Glutamatergic neuron (in vitro differentiated cells): ENCODE measurements at regions not wholly inside any gene's neighbourhood (a gene's known extent, or its start where the extent isn't known, plus 50 kb on each side); places are given as distances from the start of the nearest gene placed in this dataset.
"Not testable (repeated sequence)": the region's sequence is repeated elsewhere in the genome, so short reads cannot be mapped to it uniquely, and the experiment has no call there.

Source experiments
- DNase-seq: peaks from one replicate; pipeline ENCODE4 v3.0.0; 2022
- H3K27ac Mint-ChIP-seq: one replicate; pipeline ENCODE4 v1.8.0; 2020; ENCODE audit warnings: mild to moderate bottlenecking, mixed read lengths, inconsistent platforms; ENCODE audit not compliant: unreplicated experiment
- H3K27me3 Mint-ChIP-seq: one replicate; pipeline ENCODE4 v1.8.0; 2020; ENCODE audit warnings: mild to moderate bottlenecking, moderate library complexity, mixed read lengths, inconsistent platforms; ENCODE audit not compliant: unreplicated experiment
- H3K36me3 Mint-ChIP-seq: one replicate; pipeline ENCODE4 v1.8.0; 2020; ENCODE audit warnings: mild to moderate bottlenecking, mixed read lengths, inconsistent platforms; ENCODE audit not compliant: unreplicated experiment
- H3K4me1 Mint-ChIP-seq: one replicate; pipeline ENCODE4 v1.8.0; 2020; ENCODE audit warnings: mild to moderate bottlenecking, low read depth, mixed read lengths, inconsistent platforms; ENCODE audit not compliant: unreplicated experiment
- H3K4me3 Mint-ChIP-seq: one replicate; pipeline ENCODE4 v1.8.0; 2020; ENCODE audit warnings: mild to moderate bottlenecking, mixed read lengths, inconsistent platforms; ENCODE audit not compliant: unreplicated experiment
- H3K9me3 Mint-ChIP-seq: one replicate; pipeline ENCODE4 v1.8.0; 2020; ENCODE audit warnings: mild to moderate bottlenecking, moderate library complexity, mixed read lengths, inconsistent platforms; ENCODE audit not compliant: unreplicated experiment
- TF ChIP-seq, protein P1 (sequence below): fragments of 200-600 bp; sonication (generic); IDR thresholded peaks from one replicate; pipeline ENCODE4 v1.5.0; 2021; ENCODE audit not compliant: partially characterized antibody, unreplicated experiment

DNA sequence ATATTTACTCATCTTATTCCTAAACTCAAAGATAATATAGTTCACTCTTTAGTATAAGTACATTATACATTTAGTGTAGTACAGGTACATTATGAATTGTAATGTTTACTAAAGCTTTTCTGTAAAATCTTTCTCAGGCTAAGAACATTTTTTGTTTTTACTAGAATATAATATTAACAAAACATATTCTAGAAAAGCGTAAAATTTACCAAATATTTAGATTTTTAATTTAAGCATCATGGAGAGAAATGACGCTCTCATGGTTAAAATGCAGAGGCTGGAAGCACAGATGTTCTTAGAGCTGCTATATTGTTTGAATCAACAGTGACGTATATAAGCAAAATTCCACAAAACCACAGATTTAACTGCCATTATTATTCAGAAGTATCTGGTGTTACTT is 54.7 kb upstream of the NBPF15 start:
- H3K27ac Mint-ChIP-seq = not testable (repeated sequence)

DNA sequence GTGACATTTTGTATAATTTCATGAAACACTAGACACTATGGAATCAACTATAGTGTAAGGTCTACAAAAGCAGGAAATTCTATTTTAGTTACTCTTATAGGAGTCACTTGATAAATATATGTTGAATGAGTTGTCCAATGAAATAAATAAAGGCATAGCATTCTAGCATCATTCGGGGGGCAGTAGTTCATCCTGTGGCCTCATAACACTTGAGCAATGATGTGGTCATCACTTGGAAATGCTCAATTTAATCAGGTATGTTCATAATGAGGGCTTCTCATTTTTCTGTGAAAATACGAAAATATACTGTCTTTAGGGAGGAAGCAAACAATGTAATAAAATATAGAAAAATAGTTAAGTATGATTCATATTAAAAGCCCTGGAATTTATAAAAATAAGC is 55.4 kb upstream of the NBPF15 start:
- H3K36me3 Mint-ChIP-seq, H3K4me3 Mint-ChIP-seq, H3K27me3 Mint-ChIP-seq, DNase-seq, H3K9me3 Mint-ChIP-seq, H3K4me1 Mint-ChIP-seq, H3K27ac Mint-ChIP-seq: not testable (repeated sequence)

More for the DNA sequence above, 54.7 kb upstream of the NBPF15 start:
- H3K36me3 Mint-ChIP-seq, H3K9me3 Mint-ChIP-seq, H3K27me3 Mint-ChIP-seq, H3K4me1 Mint-ChIP-seq, DNase-seq, H3K4me3 Mint-ChIP-seq: not testable (repeated sequence)

DNA sequence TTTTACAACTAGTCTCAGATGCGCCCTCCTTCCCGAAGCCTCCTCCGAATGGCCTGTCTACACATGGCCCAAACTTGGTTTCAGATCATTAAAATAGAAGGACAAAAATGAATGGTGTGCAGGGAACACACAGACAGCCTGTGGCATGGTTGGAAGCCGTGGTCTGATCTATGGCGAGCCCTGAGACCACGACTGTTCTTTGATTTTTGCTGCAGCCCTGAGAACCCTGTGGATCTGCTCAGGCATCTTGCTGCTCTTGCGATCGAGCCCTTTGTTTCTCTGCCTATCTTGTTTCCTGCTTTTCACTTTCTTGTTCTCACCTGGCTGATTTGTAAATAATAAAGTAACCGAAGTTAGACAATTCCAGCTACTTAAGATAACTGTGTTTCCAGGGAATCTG is 57.0 kb upstream of the NBPF15 start:
- H3K4me1 Mint-ChIP-seq, H3K36me3 Mint-ChIP-seq, H3K27ac Mint-ChIP-seq, H3K9me3 Mint-ChIP-seq, H3K4me3 Mint-ChIP-seq, DNase-seq, H3K27me3 Mint-ChIP-seq: not testable (repeated sequence)

DNA sequence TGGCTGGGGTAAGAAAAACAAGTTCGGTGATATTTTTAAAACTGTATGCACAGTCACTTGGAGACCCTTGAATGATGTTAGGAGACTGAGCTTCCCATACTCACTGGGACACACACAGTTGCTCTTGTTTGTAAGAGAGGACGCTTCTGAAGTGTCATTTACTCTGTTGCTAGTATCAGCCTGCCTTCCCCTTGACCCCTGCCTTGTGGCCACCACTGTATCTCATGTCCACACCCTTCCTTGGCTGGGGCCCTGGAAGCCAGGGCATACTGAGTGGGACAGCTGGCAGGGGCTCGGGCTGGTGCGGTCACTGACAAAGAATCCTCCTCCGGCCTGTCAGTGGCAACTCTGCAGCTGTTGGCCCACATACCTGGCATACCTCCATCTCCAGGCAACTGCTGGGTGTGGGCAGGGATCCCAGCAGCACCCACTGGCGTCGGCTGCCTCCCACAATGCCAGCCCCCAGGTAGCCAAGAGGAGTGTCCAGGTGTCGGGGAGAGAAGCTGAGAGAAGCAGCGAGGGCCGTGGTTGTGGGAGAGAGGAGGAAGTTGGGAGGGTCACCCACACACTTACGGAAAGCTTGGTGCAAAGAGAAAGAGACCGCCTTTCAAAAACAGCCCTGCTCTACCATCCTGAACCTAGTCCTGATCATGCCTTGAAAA is 58.2 kb upstream of the NBPF15 start:
- not testable (repeated sequence) for DNase-seq, H3K36me3 Mint-ChIP-seq, H3K27ac Mint-ChIP-seq, H3K4me3 Mint-ChIP-seq, H3K27me3 Mint-ChIP-seq, H3K4me1 Mint-ChIP-seq, H3K9me3 Mint-ChIP-seq

DNA sequence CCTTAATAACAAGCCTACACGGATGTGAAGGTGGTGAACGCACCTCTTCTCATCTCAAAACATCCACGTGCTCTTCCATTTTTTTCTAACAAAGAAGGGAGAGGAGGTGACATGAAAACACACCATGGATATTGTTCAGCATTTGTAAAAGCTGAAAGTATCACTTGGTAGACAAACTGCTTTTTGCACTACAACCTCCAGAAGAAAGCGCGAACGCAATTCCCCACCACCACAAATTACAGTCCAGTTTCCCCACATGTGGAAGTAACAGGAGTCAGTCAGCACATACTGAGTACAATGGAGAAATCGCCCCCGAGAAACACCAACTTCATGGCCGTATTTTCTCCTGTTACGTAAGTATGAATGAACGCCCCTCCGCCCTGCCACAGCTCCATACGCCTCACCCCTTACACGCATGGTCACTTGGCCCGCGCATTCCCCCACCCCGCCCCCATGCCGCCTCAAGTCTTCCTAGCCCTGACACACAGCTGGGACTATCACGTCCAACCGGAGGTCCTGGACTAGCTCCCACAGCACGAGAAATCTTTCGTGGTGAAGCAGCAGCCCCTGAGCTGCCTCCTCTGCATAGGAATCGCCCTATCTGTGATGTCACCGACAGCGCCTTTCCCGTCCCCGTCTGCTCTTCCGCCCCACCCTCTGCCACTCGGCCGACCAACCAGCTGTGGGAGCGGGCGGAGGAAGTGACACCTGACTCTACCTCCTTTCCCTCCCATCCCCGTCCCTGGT is 62.4 kb upstream of the NBPF15 start:
- H3K9me3 Mint-ChIP-seq, H3K4me3 Mint-ChIP-seq, H3K27me3 Mint-ChIP-seq, H3K4me1 Mint-ChIP-seq, H3K36me3 Mint-ChIP-seq: not testable (repeated sequence)
- DNase-seq = peak; percentile 24
- H3K27ac Mint-ChIP-seq = peak overlapping the region; percentile 91

DNA sequence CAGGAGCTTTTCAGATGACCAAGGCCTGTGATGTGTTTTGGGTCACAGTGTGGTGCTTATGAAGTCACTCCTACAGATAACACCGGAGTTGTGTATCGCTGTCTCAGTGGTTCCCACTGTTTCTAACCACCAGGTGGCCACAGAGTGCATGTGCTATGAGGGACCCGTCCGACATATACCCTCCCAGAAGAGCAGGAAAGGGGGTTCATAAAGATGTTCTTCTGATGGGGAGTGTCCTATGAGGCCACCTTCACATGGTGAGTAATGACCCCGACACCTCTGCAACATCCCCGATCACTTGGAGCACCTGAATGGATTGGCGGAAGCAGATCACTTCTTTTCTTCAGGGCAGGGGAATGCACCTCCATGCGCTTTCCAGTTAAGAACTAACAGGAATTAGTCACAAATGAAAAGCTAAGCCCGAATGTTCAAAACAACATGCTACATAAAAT is 60.5 kb upstream of the PPIAL4F start:
- TF ChIP-seq, protein P1, sequence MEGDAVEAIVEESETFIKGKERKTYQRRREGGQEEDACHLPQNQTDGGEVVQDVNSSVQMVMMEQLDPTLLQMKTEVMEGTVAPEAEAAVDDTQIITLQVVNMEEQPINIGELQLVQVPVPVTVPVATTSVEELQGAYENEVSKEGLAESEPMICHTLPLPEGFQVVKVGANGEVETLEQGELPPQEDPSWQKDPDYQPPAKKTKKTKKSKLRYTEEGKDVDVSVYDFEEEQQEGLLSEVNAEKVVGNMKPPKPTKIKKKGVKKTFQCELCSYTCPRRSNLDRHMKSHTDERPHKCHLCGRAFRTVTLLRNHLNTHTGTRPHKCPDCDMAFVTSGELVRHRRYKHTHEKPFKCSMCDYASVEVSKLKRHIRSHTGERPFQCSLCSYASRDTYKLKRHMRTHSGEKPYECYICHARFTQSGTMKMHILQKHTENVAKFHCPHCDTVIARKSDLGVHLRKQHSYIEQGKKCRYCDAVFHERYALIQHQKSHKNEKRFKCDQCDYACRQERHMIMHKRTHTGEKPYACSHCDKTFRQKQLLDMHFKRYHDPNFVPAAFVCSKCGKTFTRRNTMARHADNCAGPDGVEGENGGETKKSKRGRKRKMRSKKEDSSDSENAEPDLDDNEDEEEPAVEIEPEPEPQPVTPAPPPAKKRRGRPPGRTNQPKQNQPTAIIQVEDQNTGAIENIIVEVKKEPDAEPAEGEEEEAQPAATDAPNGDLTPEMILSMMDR = peak; percentile 57
- not testable (repeated sequence) for H3K9me3 Mint-ChIP-seq, H3K4me1 Mint-ChIP-seq, H3K27ac Mint-ChIP-seq, H3K27me3 Mint-ChIP-seq, DNase-seq, H3K4me3 Mint-ChIP-seq, H3K36me3 Mint-ChIP-seq

DNA sequence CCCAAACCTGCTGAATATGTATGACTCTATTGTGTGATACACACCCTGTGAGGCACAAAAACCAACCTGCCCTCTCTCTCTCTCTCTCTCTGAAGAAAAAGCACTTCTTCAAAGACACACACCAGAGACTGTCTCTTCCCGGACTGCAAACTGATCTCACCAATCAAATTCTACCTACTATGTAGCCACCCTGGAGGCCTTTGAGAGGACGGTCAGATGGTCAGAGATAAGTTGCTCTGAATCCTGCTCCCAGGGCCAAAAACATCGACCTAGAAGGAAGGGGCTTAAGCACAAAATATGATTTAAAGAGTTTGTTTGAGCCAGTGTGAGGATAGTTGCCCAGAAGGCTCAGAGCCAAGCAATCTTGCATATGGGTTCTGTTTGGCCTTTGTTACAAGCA is 59.2 kb upstream of the PPIAL4F start:
- H3K27me3 Mint-ChIP-seq, H3K4me3 Mint-ChIP-seq, H3K27ac Mint-ChIP-seq, DNase-seq, H3K9me3 Mint-ChIP-seq, H3K36me3 Mint-ChIP-seq, H3K4me1 Mint-ChIP-seq: not testable (repeated sequence)

DNA sequence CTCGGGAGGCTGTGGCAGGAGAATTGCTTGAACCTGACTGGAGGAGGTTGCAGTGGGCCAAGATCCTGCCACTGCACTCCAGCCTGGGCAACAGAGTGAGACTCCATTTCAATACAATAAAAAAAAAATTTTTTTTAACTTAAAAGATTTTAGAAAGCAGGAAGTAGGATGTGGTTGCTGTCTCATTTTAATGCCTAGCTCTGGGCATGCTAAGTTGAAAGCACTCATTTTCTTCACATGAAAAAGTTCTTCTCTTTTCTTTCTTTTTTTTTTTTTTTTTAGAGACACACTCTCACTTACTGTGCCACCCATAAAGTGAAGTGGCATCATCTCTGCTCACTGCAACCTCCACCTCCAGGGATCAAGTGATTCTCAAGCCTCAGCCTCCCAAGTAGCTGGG is 58.4 kb upstream of the PPIAL4F start:
- not testable (repeated sequence) for DNase-seq, H3K4me3 Mint-ChIP-seq, H3K4me1 Mint-ChIP-seq, H3K9me3 Mint-ChIP-seq, H3K36me3 Mint-ChIP-seq, H3K27me3 Mint-ChIP-seq, H3K27ac Mint-ChIP-seq

DNA sequence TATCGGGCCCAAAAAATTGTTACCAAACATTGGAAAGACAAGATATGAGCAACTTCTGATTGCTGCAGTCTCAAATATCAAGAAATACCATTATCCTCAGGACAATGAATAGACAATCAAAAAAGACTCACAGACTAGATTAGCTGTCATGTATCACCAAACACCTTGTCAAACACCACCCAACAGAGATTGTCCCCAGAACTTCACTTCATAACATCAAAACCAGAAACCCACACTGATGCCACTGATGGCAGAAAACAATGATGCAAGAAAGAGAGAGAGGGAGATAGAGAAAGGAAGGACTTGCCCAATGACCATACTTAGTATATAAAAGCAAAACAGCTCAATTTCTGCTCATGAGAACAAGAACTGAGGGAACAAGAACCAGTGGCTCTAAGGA is 56.0 kb upstream of the PPIAL4F start:
- H3K4me3 Mint-ChIP-seq, DNase-seq, H3K27ac Mint-ChIP-seq, H3K36me3 Mint-ChIP-seq, H3K9me3 Mint-ChIP-seq, H3K4me1 Mint-ChIP-seq, H3K27me3 Mint-ChIP-seq: not testable (repeated sequence)

DNA sequence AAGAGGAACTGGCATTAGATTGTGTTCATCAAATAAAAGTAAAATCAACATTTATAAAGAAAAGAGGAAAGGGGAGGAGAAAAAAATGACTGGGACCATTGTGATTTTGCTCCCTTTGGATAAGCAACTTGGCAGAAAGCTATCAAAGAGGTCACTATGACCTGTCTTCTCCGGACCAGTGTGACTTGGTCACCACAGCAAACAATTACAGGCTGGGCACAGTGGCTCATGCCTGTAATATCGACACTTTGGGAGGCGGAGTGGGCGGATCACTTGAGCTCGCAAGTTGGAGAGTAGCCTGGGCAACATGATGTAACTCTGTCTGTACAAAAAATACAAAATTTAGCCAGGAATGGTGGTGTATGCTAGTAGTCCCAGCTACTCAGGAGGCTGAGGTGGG is 55.5 kb upstream of the PPIAL4F start:
- H3K36me3 Mint-ChIP-seq, H3K27ac Mint-ChIP-seq, H3K27me3 Mint-ChIP-seq, H3K4me1 Mint-ChIP-seq, H3K9me3 Mint-ChIP-seq, DNase-seq, H3K4me3 Mint-ChIP-seq: not testable (repeated sequence)

DNA sequence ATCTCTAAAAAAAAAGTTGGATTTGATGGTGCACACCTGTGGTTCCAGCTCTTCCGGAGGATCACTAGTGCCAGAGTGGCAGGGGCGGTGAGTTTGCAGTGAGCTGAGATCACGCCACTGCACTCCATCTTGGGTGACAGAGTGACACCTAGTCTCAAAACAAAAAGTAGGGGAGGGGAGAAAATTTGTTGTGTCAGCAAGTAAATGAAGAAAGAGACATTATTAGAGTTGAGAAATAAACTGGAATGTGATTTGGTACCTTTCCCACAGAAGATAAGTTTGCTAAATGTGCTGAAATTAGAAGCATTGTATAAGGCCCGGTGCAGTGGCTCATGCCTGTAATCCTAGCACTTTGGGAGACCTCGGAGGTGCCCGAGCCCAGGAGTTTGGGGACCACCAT is 54.0 kb upstream of the PPIAL4F start:
- DNase-seq, H3K27me3 Mint-ChIP-seq, H3K4me1 Mint-ChIP-seq, H3K27ac Mint-ChIP-seq, H3K4me3 Mint-ChIP-seq, H3K9me3 Mint-ChIP-seq, H3K36me3 Mint-ChIP-seq: not testable (repeated sequence)
